HCT116 (cell line): ENCODE measurements at regions not wholly inside any gene's neighbourhood (a gene's known extent, or its start where the extent isn't known, plus 50 kb on each side); places are given as distances from the start of the nearest gene placed in this dataset.

ENCODE experiments used
- ATAC-seq: fragments of 200-7000 bp; cut with Tn5 transposase; 2 replicates; pipeline ENCODE4 v1.9.1; 2020; ENCODE audit warnings: mild to moderate bottlenecking, moderate library complexity
- BruUV-seq: library from RNA; stranded (reverse); fragments of 400-500 nt; replicated peaks from 2 replicates; lab custom pipeline; 2021; lab: Mats Ljungman, UMichigan
- CTCF ChIA-PET: fragments of 300-600 bp; sonication (Branson Sonifier 250); formaldehyde crosslinking; loops from one replicate; lab custom pipeline; 2021; ENCODE audit warnings: antibody characterized with exemption; lab: Charles Lee
- POLR2A ChIA-PET: fragments of 300-600, 350-600 bp; sonication (Branson Sonifier 250); formaldehyde crosslinking; loops from one replicate; lab custom pipeline; 2021; ENCODE audit warnings: antibody characterized with exemption; lab: Charles Lee
- RAD21 ChIA-PET, 2 experiments: fragments of 300-600 bp; sonication (Branson Sonifier 250); formaldehyde crosslinking; loops; one replicate each; lab custom pipeline; 2023; ENCODE audit warnings: low total read pairs in 2 of 2; ENCODE audit not compliant: uncharacterized antibody in 2 of 2, unreplicated experiment in 2 of 2, low non-redundant PET in 1 of 2; lab: Charles Lee
- DNase-seq: peaks from one replicate; pipeline ENCODE4 v3.0.0-alpha.2; 2010; ENCODE audit warnings: low read depth, low spot score
- H2AFZ ChIP-seq: fragments of 200-600 bp; shearing (Covaris generic), sonication (generic); 2 replicates; pipeline ENCODE4 v1.6.1; 2017; ENCODE audit warnings: low read depth, mixed run types, mixed read lengths, antibody characterized with exemption, low read length; ENCODE audit not compliant: poor library complexity, severe bottlenecking
- H3K27ac ChIP-seq: 2 replicates; pipeline ENCODE4 v1.5.1; 2012; ENCODE audit warnings: low read depth, low read length
- H3K27me3 ChIP-seq: fragments of 200-600 bp; sonication (generic); 2 replicates; pipeline ENCODE4 v1.6.1; 2016; ENCODE audit warnings: mixed run types, low read length, mixed read lengths; ENCODE audit not compliant: insufficient read depth
- H3K36me3 ChIP-seq, 2 experiments: fragments of 200-500 bp in 1 of 2; fragments of 200-600 bp in 1 of 2; sonication (Bioruptor generic) in 1 of 2; sonication (generic) in 1 of 2; 2 replicates each; pipeline versions ENCODE4 v1.5.1 to v1.6.1; 2014 to 2016; ENCODE audit warnings: low read length in 2 of 2, inconsistent platforms in 1 of 2, mixed read lengths in 1 of 2, mixed run types in 1 of 2; ENCODE audit not compliant: insufficient read depth in 2 of 2, control insufficient read depth in 1 of 2
- H3K4me1 ChIP-seq, 2 experiments: fragments of 200-600 bp in 1 of 2; sonication (generic) in 1 of 2; 2 replicates each; pipeline versions ENCODE4 v1.5.1 to v1.6.1; 2012 to 2017; ENCODE audit warnings: low read length in 2 of 2, inconsistent platforms in 1 of 2, mild to moderate bottlenecking in 1 of 2, mixed read lengths in 1 of 2, mixed run types in 1 of 2, moderate library complexity in 1 of 2; ENCODE audit not compliant: insufficient read depth in 2 of 2, control insufficient read depth in 1 of 2
- H3K4me2 ChIP-seq: fragments of 200-600 bp; sonication (generic); 2 replicates; pipeline ENCODE4 v1.6.1; 2017; ENCODE audit warnings: mixed run types, low read length, mixed read lengths
- H3K4me3 ChIP-seq, 2 experiments: fragments of 200-600 bp in 1 of 2; sonication (generic) in 1 of 2; replicated peaks in 1 of 2; 2 replicates each; pipeline ENCODE4 v1.5.1; 2011 to 2016; ENCODE audit warnings: low read length in 2 of 2, control low read depth in 1 of 2, low read depth in 1 of 2, mild to moderate bottlenecking in 1 of 2, mixed read lengths in 1 of 2, mixed run types in 1 of 2
- H3K79me2 ChIP-seq: fragments of 200-600 bp; sonication (generic); 2 replicates; pipeline ENCODE4 v1.6.1; 2017; ENCODE audit warnings: mild to moderate bottlenecking, mixed run types, low read length, moderate library complexity, mixed read lengths; ENCODE audit not compliant: insufficient read depth
- H3K9ac ChIP-seq: fragments of 200-600 bp; sonication (generic); 2 replicates; pipeline ENCODE4 v1.6.1; 2016; ENCODE audit warnings: low read length, mixed read lengths
- H3K9me2 ChIP-seq: fragments of 200-600 bp; sonication (generic), shearing (Covaris generic); 2 replicates; pipeline ENCODE4 v1.6.1; 2017; ENCODE audit warnings: mixed run types, mild to moderate bottlenecking, moderate library complexity; ENCODE audit not compliant: insufficient read depth
- H3K9me3 ChIP-seq, 2 experiments: fragments of 200-500 bp in 1 of 2; fragments of 200-600 bp in 1 of 2; sonication (Bioruptor generic) in 1 of 2; sonication (generic) in 1 of 2; 2 replicates each; pipeline ENCODE4 v1.6.1; 2014 to 2017; ENCODE audit warnings: low read length in 2 of 2, mixed read lengths in 2 of 2, inconsistent platforms in 1 of 2, low read depth in 1 of 2, mild to moderate bottlenecking in 1 of 2, mixed run types in 1 of 2, moderate library complexity in 1 of 2; ENCODE audit not compliant: control insufficient read depth in 1 of 2, insufficient read depth in 1 of 2
- H4K20me1 ChIP-seq: fragments of 200-600 bp; sonication (generic), shearing (Covaris generic); 2 replicates; pipeline ENCODE4 v1.6.1; 2017; ENCODE audit warnings: mixed run types, mild to moderate bottlenecking, moderate library complexity; ENCODE audit not compliant: insufficient read depth
- ATF3 ChIP-seq: IDR thresholded peaks from 2 replicates; pipeline ENCODE4 v1.6.1; 2012
- CBX3 ChIP-seq: IDR thresholded peaks from 2 replicates; pipeline ENCODE4 v1.6.1; 2012; ENCODE audit warnings: low read depth
- CEBPB ChIP-seq: IDR thresholded peaks from 2 replicates; pipeline ENCODE4 v1.6.1; 2012; ENCODE audit warnings: low read depth
- CTCF ChIP-seq, 3 experiments: fragments of 200-600 bp in 1 of 3; sonication (generic) in 1 of 3; IDR thresholded peaks in 2 of 3; conservative IDR thresholded peaks in 1 of 3; 2 replicates each; pipeline ENCODE4 v1.5.1; 2012 to 2017; ENCODE audit warnings: low read depth in 2 of 3, low read length in 2 of 3, antibody characterized with exemption in 1 of 3, borderline replicate concordance in 1 of 3, control low read depth in 1 of 3, mild to moderate bottlenecking in 1 of 3, mixed read lengths in 1 of 3, mixed run types in 1 of 3, moderate library complexity in 1 of 3; ENCODE audit not compliant: insufficient read depth in 1 of 3
- EZH2 ChIP-seq: fragments of 200-600 bp; sonication (generic); IDR thresholded peaks from 2 replicates; pipeline ENCODE4 v1.6.1; 2017; ENCODE audit warnings: antibody characterized with exemption, mixed run types
- EZH2phosphoT487 ChIP-seq: fragments of 200-600 bp; IDR thresholded peaks from 2 replicates; pipeline ENCODE4 v1.6.1; 2018; ENCODE audit warnings: antibody characterized with exemption, borderline replicate concordance
- JUND ChIP-seq: IDR thresholded peaks from 2 replicates; pipeline ENCODE4 v1.6.1; 2012
- POLR2A ChIP-seq: IDR thresholded peaks from 2 replicates; pipeline ENCODE4 v1.7.0; 2011; ENCODE audit warnings: borderline replicate concordance; ENCODE audit not compliant: insufficient read depth, insufficient read length; ENCODE audit errors: extremely low read depth
- POLR2AphosphoS5 ChIP-seq: IDR thresholded peaks from 2 replicates; pipeline ENCODE4 v1.6.1; 2011; ENCODE audit warnings: mild to moderate bottlenecking, low read depth, low read length, moderate library complexity
- REST ChIP-seq: IDR thresholded peaks from 2 replicates; pipeline ENCODE4 v1.6.1; 2012; ENCODE audit warnings: low read depth
- SIN3A ChIP-seq: IDR thresholded peaks from 2 replicates; pipeline ENCODE4 v1.6.1; 2012; ENCODE audit warnings: low read depth
- SRF ChIP-seq: IDR thresholded peaks from 2 replicates; pipeline ENCODE4 v1.6.1; 2012; ENCODE audit warnings: low read depth
- TCF7L2 ChIP-seq: IDR thresholded peaks from 2 replicates; pipeline ENCODE4 v1.7.0; 2011; ENCODE audit warnings: borderline replicate concordance, inconsistent platforms; ENCODE audit not compliant: insufficient read depth, insufficient read length; ENCODE audit errors: extremely low read depth
- YY1 ChIP-seq: IDR thresholded peaks from 2 replicates; pipeline ENCODE4 v1.6.1; 2011; ENCODE audit warnings: low read length, low read depth, moderate library complexity, mild to moderate bottlenecking; ENCODE audit not compliant: insufficient replicate concordance; ENCODE audit errors: extremely low read depth
- ZFX ChIP-seq: fragments of 450-650 bp; IDR thresholded peaks from 2 replicates; pipeline ENCODE4 v1.6.1; 2017
- ZNF274 ChIP-seq: fragments of 200-500 bp; sonication (Bioruptor generic); IDR thresholded peaks from 2 replicates; pipeline ENCODE4 v1.6.1; 2014; ENCODE audit warnings: mild to moderate bottlenecking, low read depth, low read length, inconsistent platforms
- intact Hi-C: fragments of 100-400 bp; cut with micrococcal nuclease; formaldehyde crosslinking; loops from 2 replicates; pipeline ENCODE4 v1.10.0; 2022
- TF ChIP-seq, protein P1 (sequence below): IDR thresholded peaks from 2 replicates; pipeline ENCODE4 v1.6.1; 2012
- TF ChIP-seq, protein P2 (sequence below): IDR thresholded peaks from 2 replicates; pipeline ENCODE4 v1.6.1; 2011; ENCODE audit warnings: mild to moderate bottlenecking, low read length, moderate library complexity; ENCODE audit not compliant: insufficient replicate concordance; ENCODE audit errors: extremely low read depth

- Histone ChIP-seq H4K20me1 (no peaks in the 10 kb centered on the region), H2AFZ (no peak overlapping the region), H3K4me1 (no peaks in the 10 kb centered on the region), H3K9ac (no peak overlapping the region), H3K4me3 (no peak overlapping the region), H3K27me3 (no peaks in the 10 kb centered on the region), H3K9me2 (no peaks in the 10 kb centered on the region), H3K9me3 (no peaks in the 10 kb centered on the region), H3K79me2 (no peaks in the 10 kb centered on the region), H3K4me2 (no peak overlapping the region), H3K27ac (no peak overlapping the region), H3K36me3 (no peaks in the 10 kb centered on the region)
- ChIA-PET RAD21 (no interaction called here), CTCF (interaction anchor here (1.5 kb wide), 1 partner anchor 8 kb away, joined by 3 read pairs; no protein-coding TSS in a partner anchor), POLR2A (no interaction called here)
- ATAC-seq (no peak), DNase-seq (no peak)
- TF ChIP-seq EZH2 (no peak), CBX3 (no peak), YY1 (no peak), ZNF274 (no peak), SRF (no peak), POLR2AphosphoS5 (no peak), REST (no peak), ATF3 (no peak), JUND (no peak), SIN3A (no peak), POLR2A (no peak), CTCF (IDR thresholded peaks at IDR 0.05 in 2 of 3, conservative IDR thresholded peaks at IDR 0.05 in 1 of 3; ENCODE audit: borderline replicate concordance in 1 of 3, insufficient read depth in 1 of 3, low read depth in 2 of 3, low read length in 2 of 3) (no peak), ZFX (no peak), TCF7L2 (no peak), EZH2phosphoT487 (no peak), CEBPB (no peak)
- TF ChIP-seq, protein P1, sequence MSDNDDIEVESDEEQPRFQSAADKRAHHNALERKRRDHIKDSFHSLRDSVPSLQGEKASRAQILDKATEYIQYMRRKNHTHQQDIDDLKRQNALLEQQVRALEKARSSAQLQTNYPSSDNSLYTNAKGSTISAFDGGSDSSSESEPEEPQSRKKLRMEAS: no peak
- TF ChIP-seq, protein P2, sequence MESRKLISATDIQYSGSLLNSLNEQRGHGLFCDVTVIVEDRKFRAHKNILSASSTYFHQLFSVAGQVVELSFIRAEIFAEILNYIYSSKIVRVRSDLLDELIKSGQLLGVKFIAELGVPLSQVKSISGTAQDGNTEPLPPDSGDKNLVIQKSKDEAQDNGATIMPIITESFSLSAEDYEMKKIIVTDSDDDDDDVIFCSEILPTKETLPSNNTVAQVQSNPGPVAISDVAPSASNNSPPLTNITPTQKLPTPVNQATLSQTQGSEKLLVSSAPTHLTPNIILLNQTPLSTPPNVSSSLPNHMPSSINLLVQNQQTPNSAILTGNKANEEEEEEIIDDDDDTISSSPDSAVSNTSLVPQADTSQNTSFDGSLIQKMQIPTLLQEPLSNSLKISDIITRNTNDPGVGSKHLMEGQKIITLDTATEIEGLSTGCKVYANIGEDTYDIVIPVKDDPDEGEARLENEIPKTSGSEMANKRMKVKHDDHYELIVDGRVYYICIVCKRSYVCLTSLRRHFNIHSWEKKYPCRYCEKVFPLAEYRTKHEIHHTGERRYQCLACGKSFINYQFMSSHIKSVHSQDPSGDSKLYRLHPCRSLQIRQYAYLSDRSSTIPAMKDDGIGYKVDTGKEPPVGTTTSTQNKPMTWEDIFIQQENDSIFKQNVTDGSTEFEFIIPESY: no peak
- BruUV-seq: no TSS peak
- intact Hi-C loops: loop anchor here (2.0 to 10.0 kb wide), 2 partner anchors 298 to 954 kb away; no protein-coding TSS in a partner anchor
Measured at GRCh38 chr13:59476366-59476765, 687.4 kb downstream of the DIAPH3 start.
